GM12872 (cell line): ENCODE measurements at regions not wholly inside any gene's neighbourhood (a gene's known extent, or its start where the extent isn't known, plus 50 kb on each side); places are given as distances from the start of the nearest gene placed in this dataset.

Experiments
- CTCF ChIP-seq: IDR thresholded peaks from 3 replicates; pipeline ENCODE4 v1.5.1; 2011; ENCODE audit warnings: low read depth, mild to moderate bottlenecking, low read length, moderate library complexity; ENCODE audit not compliant: insufficient read depth

- no peak for TF ChIP-seq CTCF
Measured at GRCh38 chr18:67865400-67865799, 348.9 kb upstream of the DSEL start.

DNA sequence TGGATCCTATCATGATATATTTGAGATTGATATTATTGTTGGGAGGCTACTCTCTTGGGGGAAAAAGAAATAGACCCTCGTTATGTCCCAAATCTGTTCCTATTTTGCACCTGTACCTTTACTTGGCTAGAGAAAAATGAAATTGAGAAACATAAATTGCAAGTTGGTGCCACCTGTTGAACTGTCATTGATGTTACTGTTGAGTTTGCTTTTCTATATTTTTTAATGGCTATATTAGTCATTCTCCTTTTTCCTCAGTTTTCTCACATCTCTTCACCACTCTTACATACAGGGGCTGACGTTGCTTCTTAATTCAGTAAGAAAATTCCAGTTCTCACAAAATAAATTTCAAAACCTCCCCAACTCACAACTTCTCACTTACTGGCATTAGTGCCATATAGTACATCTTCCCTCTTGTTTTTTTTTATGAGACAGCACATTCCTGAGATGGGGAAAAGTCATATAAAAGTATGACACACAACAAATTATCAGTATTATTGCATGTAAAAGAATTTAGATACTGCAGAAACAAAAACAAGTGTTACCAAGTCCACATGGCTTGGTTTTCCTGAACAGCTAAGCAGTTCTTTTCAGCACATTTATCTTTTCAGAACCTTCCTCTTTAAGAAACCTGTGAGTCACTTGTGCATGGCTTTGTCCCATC lies 348.3 kb upstream of the DSEL start:
- no peak for TF ChIP-seq CTCF

DNA sequence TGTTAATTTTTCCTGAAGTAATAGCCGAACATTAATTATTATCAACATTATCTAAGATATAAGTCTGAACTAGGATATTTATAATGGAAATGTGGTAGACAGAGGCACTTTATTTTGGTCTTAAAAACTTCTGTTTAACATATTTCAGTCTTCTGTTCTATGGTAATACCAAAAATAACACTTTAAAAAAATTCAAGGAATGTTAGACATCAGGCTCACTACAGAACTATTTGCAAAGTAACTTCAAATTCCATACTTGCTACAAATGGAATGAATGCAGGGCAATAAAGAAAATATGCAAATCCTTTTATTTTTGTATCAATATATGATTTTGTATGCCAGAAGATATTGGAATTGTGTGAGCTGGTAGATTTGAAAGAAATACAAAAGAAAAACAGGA lies 345.5 kb upstream of the DSEL start:
- TF ChIP-seq CTCF = no peak

GRCh38 chr18:67854340-67854739 lies 337.8 kb upstream of the DSEL start:
- TF ChIP-seq CTCF = no peak

- no peak for TF ChIP-seq CTCF
Measured at GRCh38 chr18:67846422-67847098, 330.0 kb upstream of the DSEL start.

- TF ChIP-seq CTCF = no peak
Measured at GRCh38 chr18:67845035-67845434, 328.5 kb upstream of the DSEL start.

GRCh38 chr18:67840379-67840778 lies 323.9 kb upstream of the DSEL start:
- no peak for TF ChIP-seq CTCF
